ENCODE measurements at regions not wholly inside any gene's neighbourhood (a gene's known extent, or its start where the extent isn't known, plus 50 kb on each side); places are given as distances from the start of the nearest gene placed in this dataset.
A peak's percentile ranks its signal among the peaks of the same experiment; 100 is the strongest.
"Not testable (repeated sequence)": the region's sequence is repeated elsewhere in the genome, so short reads cannot be mapped to it uniquely, and the experiment has no call there.

- DNase-seq (ENCODE audit: insufficient read length, low spot score): no peak
- peak; percentile 40 for FAIRE-seq
- TF ChIP-seq POLR2AphosphoS5 (IDR thresholded peaks at IDR 0.05; ENCODE audit: low read depth, low read length) (no peak), POU2F2 (IDR thresholded peaks at IDR 0.05; ENCODE audit: low read depth, low read length) (no peak), SPI1 (IDR thresholded peaks at IDR 0.05; ENCODE audit: low read depth, low read length) (no peak), POLR2A (IDR thresholded peaks at IDR 0.05; ENCODE audit: low read depth, low read length) (no peak), TAF1 (IDR thresholded peaks at IDR 0.05; ENCODE audit: low read depth, low read length) (no peak), PAX5 (IDR thresholded peaks at IDR 0.05; ENCODE audit: insufficient read depth, low read length, severe bottlenecking) (no peak)
These were observed 75.1 kb upstream of the SPRY4 start for GRCh38 chr5:142399891-142400290.

DNA sequence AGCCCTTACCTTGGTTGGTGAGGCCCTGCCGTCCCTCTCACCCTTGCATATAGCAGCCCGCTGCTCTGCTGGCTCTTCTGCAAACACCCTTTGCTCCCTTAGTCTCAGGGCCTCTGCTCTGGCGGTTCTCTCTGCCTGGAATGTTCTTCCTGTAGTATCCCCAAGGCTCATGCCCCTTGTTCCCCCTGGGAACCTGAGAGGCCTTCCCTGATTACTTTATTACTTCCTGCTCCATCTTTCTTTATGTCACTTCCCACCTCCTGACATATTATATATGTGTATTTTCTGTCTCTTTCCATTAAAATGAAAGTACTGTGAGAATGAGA, 73.9 kb upstream of the SPRY4 start:
- no peak for TF ChIP-seq POLR2A (IDR thresholded peaks at IDR 0.05; ENCODE audit: low read depth, low read length)
- TF ChIP-seq POLR2AphosphoS5 (IDR thresholded peaks at IDR 0.05; ENCODE audit: low read depth, low read length): no peak
- TF ChIP-seq PAX5 (IDR thresholded peaks at IDR 0.05; ENCODE audit: insufficient read depth, low read length, severe bottlenecking): no peak
- no peak for TF ChIP-seq SPI1 (IDR thresholded peaks at IDR 0.05; ENCODE audit: low read depth, low read length)
- no peak for TF ChIP-seq TAF1 (IDR thresholded peaks at IDR 0.05; ENCODE audit: low read depth, low read length)
- no peak for TF ChIP-seq POU2F2 (IDR thresholded peaks at IDR 0.05; ENCODE audit: low read depth, low read length)
- DNase-seq (ENCODE audit: insufficient read length, low spot score) (no peak), FAIRE-seq (no peak)

DNA sequence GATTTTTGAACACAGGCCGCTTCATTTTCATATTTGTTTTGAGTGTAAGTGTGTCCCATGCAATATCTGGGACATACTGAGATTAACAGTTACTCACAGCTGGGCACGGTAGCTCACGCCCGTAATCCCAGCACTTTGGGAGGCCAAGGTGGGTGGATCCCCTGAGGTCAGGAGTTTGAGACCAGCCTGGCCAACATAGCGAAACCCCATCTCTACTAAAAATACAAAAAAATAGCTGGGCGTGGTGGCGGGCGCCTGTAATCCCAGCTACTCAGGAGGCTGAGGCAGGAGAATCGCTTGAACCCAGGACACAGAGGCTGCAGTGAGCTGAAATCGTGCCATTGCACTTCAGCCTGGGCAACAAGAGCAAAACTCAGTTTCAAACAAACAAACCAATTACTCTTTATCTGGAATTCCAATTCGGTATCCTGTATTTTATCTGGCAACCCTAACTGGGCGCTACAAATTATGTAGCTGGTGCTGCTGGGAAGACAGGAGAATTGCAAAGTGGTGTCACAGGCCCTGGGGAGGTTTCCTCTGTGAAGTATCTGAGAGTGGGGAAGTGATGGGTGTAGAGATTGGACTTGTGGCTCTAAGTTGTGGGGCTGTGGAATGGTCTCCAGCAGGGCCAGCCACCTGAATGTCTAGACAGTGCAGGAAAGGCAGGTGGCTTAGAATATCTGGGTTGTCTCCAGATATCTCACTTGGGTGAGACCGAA, 73.3 kb upstream of the SPRY4 start:
- not testable (repeated sequence) for DNase-seq (ENCODE audit: insufficient read length, low spot score); FAIRE-seq

GRCh38 chr5:142397178-142397577, 72.4 kb upstream of the SPRY4 start:
- no peak for TF ChIP-seq TAF1 (IDR thresholded peaks at IDR 0.05; ENCODE audit: low read depth, low read length)
- no peak for TF ChIP-seq SPI1 (IDR thresholded peaks at IDR 0.05; ENCODE audit: low read depth, low read length)
- TF ChIP-seq POLR2A (IDR thresholded peaks at IDR 0.05; ENCODE audit: low read depth, low read length): no peak
- no peak for TF ChIP-seq PAX5 (IDR thresholded peaks at IDR 0.05; ENCODE audit: insufficient read depth, low read length, severe bottlenecking)
- no peak for TF ChIP-seq POLR2AphosphoS5 (IDR thresholded peaks at IDR 0.05; ENCODE audit: low read depth, low read length)
- no peak for TF ChIP-seq POU2F2 (IDR thresholded peaks at IDR 0.05; ENCODE audit: low read depth, low read length)
- FAIRE-seq (no peak), DNase-seq (ENCODE audit: insufficient read length, low spot score) (no peak)

DNA sequence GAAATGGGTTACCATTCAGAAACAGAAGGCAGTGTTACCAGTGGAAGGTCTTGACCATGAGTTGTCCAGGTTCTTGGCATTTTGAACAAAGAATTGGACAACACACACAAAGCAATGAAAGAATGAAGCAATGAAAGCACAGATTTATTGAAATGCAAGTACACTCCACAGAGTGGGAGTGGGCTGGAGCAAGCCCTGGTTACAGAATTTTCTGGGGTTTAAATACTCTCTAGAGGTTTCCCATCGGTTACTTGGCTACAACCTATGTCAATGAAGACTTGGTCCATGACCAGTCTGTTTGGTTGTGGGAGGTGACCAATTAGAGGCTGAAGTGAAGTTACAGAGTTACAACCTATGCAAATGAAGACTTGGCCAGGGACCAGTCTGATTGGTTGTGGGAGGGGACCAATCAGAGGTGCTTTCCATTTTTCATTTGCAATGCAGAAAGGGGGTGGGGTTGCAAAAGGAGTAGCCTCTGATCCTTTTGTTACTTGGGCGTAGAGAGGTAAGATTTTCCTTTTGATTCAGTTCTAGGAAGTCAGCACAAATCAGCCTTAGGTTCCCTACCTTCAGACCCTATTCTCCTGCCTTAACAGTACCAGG, 71.7 kb upstream of the SPRY4 start:
- no peak for TF ChIP-seq TAF1 (IDR thresholded peaks at IDR 0.05; ENCODE audit: low read depth, low read length)
- TF ChIP-seq POLR2AphosphoS5 (IDR thresholded peaks at IDR 0.05; ENCODE audit: low read depth, low read length): no peak
- TF ChIP-seq SPI1 (IDR thresholded peaks at IDR 0.05; ENCODE audit: low read depth, low read length): no peak
- TF ChIP-seq POU2F2 (IDR thresholded peaks at IDR 0.05; ENCODE audit: low read depth, low read length): no peak
- TF ChIP-seq PAX5 (IDR thresholded peaks at IDR 0.05; ENCODE audit: insufficient read depth, low read length, severe bottlenecking): no peak
- no peak for TF ChIP-seq POLR2A (IDR thresholded peaks at IDR 0.05; ENCODE audit: low read depth, low read length)
- FAIRE-seq (no peak), DNase-seq (ENCODE audit: insufficient read length, low spot score) (no peak)

DNA sequence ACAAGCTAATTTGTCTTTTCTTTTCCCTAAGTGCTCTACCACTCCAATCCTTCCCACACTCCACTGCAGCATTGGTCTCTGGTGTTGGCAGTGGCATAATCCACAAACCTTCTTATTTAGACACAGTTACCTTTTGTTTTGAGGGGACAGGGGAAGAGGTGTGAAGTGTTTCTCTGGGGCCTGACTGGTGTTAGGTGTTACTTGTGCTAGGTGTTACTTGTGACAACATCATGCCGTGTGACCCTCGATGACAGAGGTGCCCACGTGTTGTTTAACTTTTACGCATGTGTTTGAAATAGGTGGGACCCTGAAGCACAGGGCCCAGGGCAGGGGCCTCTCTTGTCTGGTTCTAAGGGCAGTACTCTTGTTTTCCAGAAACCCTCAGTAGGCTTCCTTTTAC, 70.5 kb upstream of the SPRY4 start:
- TF ChIP-seq POLR2AphosphoS5 (IDR thresholded peaks at IDR 0.05; ENCODE audit: low read depth, low read length) (no peak), POU2F2 (IDR thresholded peaks at IDR 0.05; ENCODE audit: low read depth, low read length) (no peak), SPI1 (IDR thresholded peaks at IDR 0.05; ENCODE audit: low read depth, low read length) (no peak), TAF1 (IDR thresholded peaks at IDR 0.05; ENCODE audit: low read depth, low read length) (no peak), PAX5 (IDR thresholded peaks at IDR 0.05; ENCODE audit: insufficient read depth, low read length, severe bottlenecking) (no peak), POLR2A (IDR thresholded peaks at IDR 0.05; ENCODE audit: low read depth, low read length) (no peak)
- DNase-seq (ENCODE audit: insufficient read length, low spot score): no peak
- no peak for FAIRE-seq

GRCh38 chr5:142391058-142391845, 66.4 kb upstream of the SPRY4 start:
- FAIRE-seq (no peak), DNase-seq (ENCODE audit: insufficient read length, low spot score) (no peak)
- no peak for TF ChIP-seq TAF1 (IDR thresholded peaks at IDR 0.05; ENCODE audit: low read depth, low read length)

- FAIRE-seq (no peak), DNase-seq (ENCODE audit: insufficient read length, low spot score) (no peak)
- no peak for TF ChIP-seq POU2F2 (IDR thresholded peaks at IDR 0.05; ENCODE audit: low read depth, low read length)
- no peak for TF ChIP-seq PAX5 (IDR thresholded peaks at IDR 0.05; ENCODE audit: insufficient read depth, low read length, severe bottlenecking)
- TF ChIP-seq POLR2AphosphoS5 (IDR thresholded peaks at IDR 0.05; ENCODE audit: low read depth, low read length): no peak
- no peak for TF ChIP-seq POLR2A (IDR thresholded peaks at IDR 0.05; ENCODE audit: low read depth, low read length)
- no peak for TF ChIP-seq TAF1 (IDR thresholded peaks at IDR 0.05; ENCODE audit: low read depth, low read length)
- no peak for TF ChIP-seq SPI1 (IDR thresholded peaks at IDR 0.05; ENCODE audit: low read depth, low read length)
These were observed 65.5 kb upstream of the SPRY4 start for GRCh38 chr5:142390334-142390733.

DNA sequence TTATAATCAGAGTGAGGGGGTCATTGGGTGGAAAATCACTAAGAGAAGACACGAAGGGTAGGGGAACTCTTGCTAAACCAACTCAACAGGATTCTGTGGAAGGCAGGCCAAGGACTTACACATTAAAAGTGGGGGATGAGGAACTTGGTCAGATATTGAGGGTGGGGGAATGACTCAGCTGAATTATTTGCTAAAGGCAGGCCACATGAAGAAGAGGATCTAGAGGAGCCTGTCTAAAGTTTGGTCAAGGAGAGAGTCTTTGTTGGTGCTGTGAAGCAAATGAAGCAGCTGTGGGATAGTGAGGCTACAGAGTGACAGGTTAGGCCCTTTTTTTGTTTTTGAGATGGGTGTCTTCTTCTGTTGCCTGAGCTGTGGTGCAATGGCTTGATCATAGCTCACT, 63.9 kb upstream of the SPRY4 start:
- DNase-seq (ENCODE audit: insufficient read length, low spot score): no peak
- no peak for TF ChIP-seq POU2F2 (IDR thresholded peaks at IDR 0.05; ENCODE audit: low read depth, low read length)
- TF ChIP-seq POLR2A (IDR thresholded peaks at IDR 0.05; ENCODE audit: low read depth, low read length): no peak
- no peak for TF ChIP-seq SPI1 (IDR thresholded peaks at IDR 0.05; ENCODE audit: low read depth, low read length)
- TF ChIP-seq PAX5 (IDR thresholded peaks at IDR 0.05; ENCODE audit: insufficient read depth, low read length, severe bottlenecking): no peak
- no peak for TF ChIP-seq TAF1 (IDR thresholded peaks at IDR 0.05; ENCODE audit: low read depth, low read length)
- no peak for TF ChIP-seq POLR2AphosphoS5 (IDR thresholded peaks at IDR 0.05; ENCODE audit: low read depth, low read length)

More for the DNA sequence above, 63.9 kb upstream of the SPRY4 start:
- FAIRE-seq: no peak

All from GM12891 (cell line).